Neural crest cell (in vitro differentiated cells): ENCODE measurements at regions not wholly inside any gene's neighbourhood (a gene's known extent, or its start where the extent isn't known, plus 50 kb on each side); places are given as distances from the start of the nearest gene placed in this dataset.

Experiments
- DNase-seq: peaks from one replicate; pipeline ENCODE4 v3.0.0; 2021; ENCODE audit warnings: low read depth, mixed read lengths, low spot score
- H3K27ac Mint-ChIP-seq: one replicate; pipeline ENCODE4 v1.8.0; 2021; ENCODE audit warnings: mild to moderate bottlenecking, mixed read lengths; ENCODE audit not compliant: unreplicated experiment
- H3K27me3 Mint-ChIP-seq: 2 replicates; pipeline ENCODE4 v1.8.0; 2021; ENCODE audit warnings: low read depth, mild to moderate bottlenecking, mixed read lengths
- H3K36me3 Mint-ChIP-seq: 2 replicates; pipeline ENCODE4 v1.8.0; 2021; ENCODE audit warnings: low read depth, mild to moderate bottlenecking, mixed read lengths
- H3K4me1 Mint-ChIP-seq: 2 replicates; pipeline ENCODE4 v1.8.0; 2021; ENCODE audit warnings: mixed read lengths
- H3K4me3 Mint-ChIP-seq: one replicate; pipeline ENCODE4 v1.8.0; 2021; ENCODE audit warnings: mild to moderate bottlenecking, mixed read lengths
- H3K9me3 Mint-ChIP-seq: 2 replicates; pipeline ENCODE4 v1.8.0; 2021; ENCODE audit warnings: mixed read lengths
- TF ChIP-seq, protein P1 (sequence below): fragments of 200-600 bp; sonication (generic); conservative IDR thresholded peaks from 2 replicates; pipeline ENCODE4 v1.5.0; 2021; ENCODE audit warnings: antibody characterized with exemption, mild to moderate bottlenecking

DNA sequence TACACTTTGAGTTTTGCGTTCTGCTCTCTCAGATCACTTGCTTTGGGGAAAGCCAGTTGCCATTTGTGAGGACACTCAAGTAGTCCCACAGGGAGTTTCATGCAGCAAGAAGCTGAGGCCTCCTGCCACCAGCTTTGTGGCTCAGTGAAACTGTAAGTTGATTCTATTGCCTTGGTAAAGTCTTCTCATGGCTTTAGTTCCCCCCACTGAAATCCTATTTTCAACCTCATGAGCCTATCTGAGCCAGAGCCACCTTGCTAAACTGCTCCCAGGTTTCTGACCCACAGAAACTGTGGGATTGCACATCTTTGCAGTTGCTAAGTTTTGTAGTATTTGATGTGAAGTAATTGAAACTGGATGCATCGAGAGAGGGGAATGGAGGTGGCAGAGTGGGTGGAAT lies 85.4 kb upstream of the TOP3B start:
- Mint-ChIP-seq H3K9me3 (no peaks in the 10 kb centered on the region), H3K4me1 (no peaks in the 10 kb centered on the region), H3K4me3 (no peak overlapping the region), H3K36me3 (no peaks in the 10 kb centered on the region), H3K27me3 (peaks cover 74% of the 10 kb centered on the region), H3K27ac (no peak overlapping the region)
- no peak for DNase-seq
- TF ChIP-seq, protein P1, sequence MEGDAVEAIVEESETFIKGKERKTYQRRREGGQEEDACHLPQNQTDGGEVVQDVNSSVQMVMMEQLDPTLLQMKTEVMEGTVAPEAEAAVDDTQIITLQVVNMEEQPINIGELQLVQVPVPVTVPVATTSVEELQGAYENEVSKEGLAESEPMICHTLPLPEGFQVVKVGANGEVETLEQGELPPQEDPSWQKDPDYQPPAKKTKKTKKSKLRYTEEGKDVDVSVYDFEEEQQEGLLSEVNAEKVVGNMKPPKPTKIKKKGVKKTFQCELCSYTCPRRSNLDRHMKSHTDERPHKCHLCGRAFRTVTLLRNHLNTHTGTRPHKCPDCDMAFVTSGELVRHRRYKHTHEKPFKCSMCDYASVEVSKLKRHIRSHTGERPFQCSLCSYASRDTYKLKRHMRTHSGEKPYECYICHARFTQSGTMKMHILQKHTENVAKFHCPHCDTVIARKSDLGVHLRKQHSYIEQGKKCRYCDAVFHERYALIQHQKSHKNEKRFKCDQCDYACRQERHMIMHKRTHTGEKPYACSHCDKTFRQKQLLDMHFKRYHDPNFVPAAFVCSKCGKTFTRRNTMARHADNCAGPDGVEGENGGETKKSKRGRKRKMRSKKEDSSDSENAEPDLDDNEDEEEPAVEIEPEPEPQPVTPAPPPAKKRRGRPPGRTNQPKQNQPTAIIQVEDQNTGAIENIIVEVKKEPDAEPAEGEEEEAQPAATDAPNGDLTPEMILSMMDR: no peak

DNA sequence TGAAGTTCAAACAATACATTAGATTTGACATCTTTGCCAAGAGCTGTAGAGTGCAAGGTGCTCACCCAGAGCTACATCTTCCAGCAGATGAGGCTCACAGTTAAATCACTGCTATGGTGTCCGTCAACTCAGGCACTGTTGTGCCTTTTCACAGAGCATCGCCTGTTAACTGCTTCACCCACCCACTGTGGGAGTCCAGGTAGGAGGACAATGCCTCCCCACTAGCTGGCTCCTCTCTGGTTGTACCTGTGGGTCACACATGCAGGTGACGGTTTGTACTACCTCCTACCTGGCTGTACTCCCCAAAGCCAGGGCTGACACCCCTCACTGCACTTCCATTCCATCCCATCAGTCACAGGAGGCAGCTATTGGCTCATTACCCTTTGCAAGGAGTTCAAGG lies 84.6 kb upstream of the TOP3B start:
- Mint-ChIP-seq H3K4me1 (no peaks in the 10 kb centered on the region), H3K9me3 (no peaks in the 10 kb centered on the region), H3K27ac (no peak overlapping the region), H3K27me3 (peaks cover 73% of the 10 kb centered on the region), H3K4me3 (no peak overlapping the region), H3K36me3 (no peaks in the 10 kb centered on the region)
- TF ChIP-seq, protein P1: no peak
- no peak for DNase-seq

DNA sequence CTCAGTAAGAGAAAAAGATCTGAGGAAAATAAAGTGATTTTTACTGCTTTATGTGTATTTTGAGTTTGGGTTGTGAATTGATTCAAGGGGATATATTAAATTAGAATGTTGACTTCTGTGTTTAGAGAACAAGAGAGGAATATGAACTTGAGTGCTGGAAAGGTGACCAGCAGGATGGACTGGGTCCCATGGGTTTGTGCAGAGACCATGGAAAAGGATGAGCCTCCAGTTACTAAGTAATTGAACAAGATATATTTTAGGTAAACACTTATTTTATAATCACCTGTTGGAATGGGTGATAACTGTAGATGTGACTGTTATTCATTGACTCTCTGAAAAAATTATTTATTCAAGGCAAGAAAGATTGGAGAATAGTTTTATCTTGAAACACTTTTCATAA lies 82.0 kb upstream of the TOP3B start:
- Mint-ChIP-seq H3K9me3 (no peaks in the 10 kb centered on the region), H3K27me3 (peaks cover 49% of the 10 kb centered on the region), H3K4me1 (peaks cover 20% of the 10 kb centered on the region), H3K27ac (no peak overlapping the region), H3K4me3 (no peak overlapping the region), H3K36me3 (no peaks in the 10 kb centered on the region)
- no peak for DNase-seq
- TF ChIP-seq, protein P1: no peak

DNA sequence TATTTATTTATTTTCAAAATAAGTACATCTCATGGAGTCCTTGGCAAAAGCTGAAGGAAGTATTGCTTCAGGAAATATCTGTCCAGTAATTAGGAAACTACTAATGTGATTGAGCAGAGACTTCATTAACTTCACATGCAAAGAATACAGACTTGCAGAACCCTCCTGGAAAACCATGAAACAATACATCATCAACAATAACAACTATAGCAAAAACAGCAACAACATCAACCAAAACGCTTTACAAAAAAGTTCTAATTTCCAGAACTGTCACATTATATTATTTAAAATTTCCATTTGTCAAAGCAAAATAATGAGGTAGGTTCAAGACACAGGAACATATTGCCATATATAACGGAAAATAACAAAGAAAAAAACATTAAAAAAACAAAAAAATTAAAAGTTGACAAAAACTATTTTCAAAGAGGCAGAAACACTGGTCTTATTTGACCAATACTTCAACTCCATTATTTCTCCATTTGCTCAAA lies 79.8 kb upstream of the TOP3B start:
- no peak overlapping the region for H3K27ac Mint-ChIP-seq
- H3K4me3 Mint-ChIP-seq: no peak overlapping the region
- no peaks in the 10 kb centered on the region for H3K36me3 Mint-ChIP-seq
- DNase-seq: no peak
- no peaks in the 10 kb centered on the region for H3K9me3 Mint-ChIP-seq
- H3K27me3 Mint-ChIP-seq: peaks cover 49% of the 10 kb centered on the region
- TF ChIP-seq, protein P1: no peak
- peaks cover 35% of the 10 kb centered on the region for H3K4me1 Mint-ChIP-seq

DNA sequence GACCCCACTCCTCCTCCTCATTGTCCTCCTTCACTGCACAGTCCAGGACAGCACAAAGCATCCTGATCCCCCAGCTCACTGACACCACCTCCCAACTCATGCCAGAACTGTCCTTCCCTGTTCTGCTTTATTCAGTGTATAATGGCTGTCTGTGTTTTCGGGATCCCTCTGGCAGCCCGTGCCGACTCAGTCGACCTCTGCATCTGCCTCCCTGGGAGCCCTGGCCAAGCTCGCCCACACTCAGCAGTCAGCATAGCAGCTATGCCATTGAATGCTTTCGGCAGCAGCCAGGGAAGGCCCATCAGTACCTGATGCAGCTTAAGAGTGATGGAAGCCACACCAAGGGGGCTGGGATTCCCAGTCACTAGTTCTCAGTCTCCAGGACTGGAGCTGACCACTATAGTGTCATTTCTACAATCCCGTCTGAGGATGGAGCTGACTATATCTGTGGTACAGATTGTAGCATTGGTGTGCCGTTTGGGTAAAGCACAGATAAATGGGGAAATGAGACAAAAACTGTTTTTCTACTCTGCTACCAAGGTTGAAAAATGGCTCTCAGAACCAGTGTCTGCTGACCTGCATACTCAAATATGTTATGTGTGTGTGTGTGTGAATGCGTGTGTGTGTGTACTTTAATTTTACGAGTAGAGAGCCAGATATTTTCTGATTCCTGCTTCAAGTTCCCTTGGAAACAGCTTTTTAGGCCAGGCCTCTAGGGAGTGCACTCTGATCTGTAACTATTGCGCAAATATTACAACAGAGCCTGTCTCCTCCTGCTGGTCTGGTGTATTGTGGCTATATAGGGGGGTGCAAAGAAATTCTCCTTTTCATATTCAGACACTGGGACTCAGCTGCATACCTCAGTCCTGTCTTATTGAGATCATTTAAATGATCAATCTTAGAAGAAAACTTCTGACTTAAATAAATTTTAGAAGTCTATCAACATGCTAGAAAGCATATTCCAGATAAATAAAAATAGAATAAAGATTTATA lies 78.8 kb upstream of the TOP3B start:
- Mint-ChIP-seq H3K36me3 (no peaks in the 10 kb centered on the region), H3K4me1 (peaks cover 35% of the 10 kb centered on the region), H3K27ac (peak overlapping the region; percentile 85), H3K9me3 (no peaks in the 10 kb centered on the region), H3K4me3 (no peak overlapping the region), H3K27me3 (peaks cover 40% of the 10 kb centered on the region)
- TF ChIP-seq, protein P1: peak; percentile 28
- DNase-seq: no peak
